Mesendoderm (in vitro differentiated cells): ENCODE measurements at regions not wholly inside any gene's neighbourhood (a gene's known extent, or its start where the extent isn't known, plus 50 kb on each side); places are given as distances from the start of the nearest gene placed in this dataset.

ENCODE experiments used
- DNase-seq: peaks from one replicate; pipeline ENCODE4 v3.0.0; 2013
- H2AK5ac ChIP-seq: 2 replicates; pipeline ENCODE4 v1.6.1; 2013; ENCODE audit warnings: low read length, inconsistent platforms
- H2BK120ac ChIP-seq: 2 replicates; pipeline ENCODE4 v1.6.1; 2013; ENCODE audit warnings: low read depth, mild to moderate bottlenecking, low read length, moderate library complexity, mixed read lengths
- H2BK15ac ChIP-seq: replicated peaks from 2 replicates; pipeline ENCODE4 v1.6.1; 2013; ENCODE audit warnings: low read depth, mild to moderate bottlenecking, moderate library complexity
- H2BK5ac ChIP-seq: 2 replicates; pipeline ENCODE4 v1.6.1; 2013; ENCODE audit warnings: low read length, inconsistent platforms
- H3K18ac ChIP-seq: 2 replicates; pipeline ENCODE4 v1.6.1; 2013; ENCODE audit warnings: mild to moderate bottlenecking, low read length, mixed read lengths
- H3K23ac ChIP-seq: one replicate; pipeline ENCODE4 v1.6.1; 2013; ENCODE audit warnings: low read length
- H3K27ac ChIP-seq: 2 replicates; pipeline ENCODE4 v1.5.1; 2013; ENCODE audit warnings: low read depth, mild to moderate bottlenecking, inconsistent platforms, low read length, moderate library complexity
- H3K27me3 ChIP-seq: 2 replicates; pipeline ENCODE4 v1.6.1; 2013; ENCODE audit warnings: low read length, control low read depth, mild to moderate bottlenecking, inconsistent platforms; ENCODE audit not compliant: insufficient read depth, poor library complexity
- H3K36me3 ChIP-seq: 2 replicates; pipeline ENCODE4 v1.6.1; 2013; ENCODE audit warnings: low read length, inconsistent platforms; ENCODE audit not compliant: control insufficient read depth, insufficient read depth
- H3K4ac ChIP-seq: one replicate; pipeline ENCODE4 v1.6.1; 2013; ENCODE audit warnings: low read depth, mild to moderate bottlenecking, low read length, moderate library complexity
- H3K4me1 ChIP-seq: 2 replicates; pipeline ENCODE4 v1.6.1; 2013; ENCODE audit warnings: low read depth, low read length, inconsistent platforms; ENCODE audit not compliant: control insufficient read depth
- H3K4me2 ChIP-seq: 2 replicates; pipeline ENCODE4 v1.6.1; 2013; ENCODE audit warnings: low read length
- H3K4me3 ChIP-seq: 2 replicates; pipeline ENCODE4 v1.5.1; 2013; ENCODE audit warnings: mild to moderate bottlenecking, low read length
- H3K56ac ChIP-seq: one replicate; pipeline ENCODE4 v1.6.1; 2013; ENCODE audit warnings: low read length
- H3K79me1 ChIP-seq: 2 replicates; pipeline ENCODE4 v1.6.1; 2013; ENCODE audit warnings: low read length, inconsistent platforms
- H3K79me2 ChIP-seq: 2 replicates; pipeline ENCODE4 v1.6.1; 2013; ENCODE audit warnings: mild to moderate bottlenecking, low read length; ENCODE audit not compliant: control insufficient read depth, insufficient read depth
- H3K9ac ChIP-seq: 2 replicates; pipeline ENCODE4 v1.6.1; 2013; ENCODE audit warnings: low read length, inconsistent platforms
- H4K5ac ChIP-seq: one replicate; pipeline ENCODE4 v1.6.1; 2013; ENCODE audit warnings: low read length
- H4K8ac ChIP-seq: one replicate; pipeline ENCODE4 v1.6.1; 2013; ENCODE audit warnings: low read depth, mild to moderate bottlenecking, control low read depth, low read length, moderate library complexity
- WGBS: extraction: QIAGEN DNeasy Blood & Tissue Kit; methylation state at CpG from one replicate; pipeline ENCODE4 v1.1.7; 2013; ENCODE audit warnings: low lambda C conversion rate, missing lambda C conversion rate; ENCODE audit not compliant: insufficient coverage; ENCODE audit errors: extremely low coverage; 5-methylcytosine and 5-hydroxymethylcytosine counted together

DNA sequence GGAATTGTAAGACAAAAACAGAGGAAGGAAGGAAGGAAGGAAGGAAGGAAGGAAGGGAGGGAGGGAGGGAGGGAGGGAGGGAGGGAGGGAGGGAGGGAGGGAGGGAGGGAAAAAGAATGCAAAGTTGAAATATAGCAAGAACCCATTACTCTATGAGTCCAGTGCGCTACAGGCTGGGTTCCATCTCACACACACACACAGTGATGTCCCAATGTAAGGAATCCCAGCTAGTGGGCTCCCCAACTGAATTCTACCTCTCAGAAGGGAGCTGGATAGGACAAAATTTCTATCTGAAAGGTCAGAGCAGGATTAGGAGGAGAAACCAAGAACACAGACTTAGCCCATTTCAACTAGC is 173.4 kb downstream of the DAD1 start:
- Histone ChIP-seq H3K27me3 (no peaks in the 10 kb centered on the region), H3K79me1 (no peaks in the 10 kb centered on the region), H3K4me3 (no peak overlapping the region), H3K27ac (no peak overlapping the region), H3K4ac (no peak overlapping the region), H3K4me2 (no peak overlapping the region), H2BK120ac (no peak overlapping the region), H3K9ac (no peak overlapping the region), H3K4me1 (peaks cover 6% of the 10 kb centered on the region), H3K56ac (no peak overlapping the region), H3K18ac (no peak overlapping the region), H4K5ac (no peak overlapping the region), H2BK15ac (no peak overlapping the region), H3K23ac (no peak overlapping the region), H2AK5ac (no peak overlapping the region), H4K8ac (no peak overlapping the region), H2BK5ac (no peak overlapping the region), H3K79me2 (no peaks in the 10 kb centered on the region), H3K36me3 (no peaks in the 10 kb centered on the region)
- WGBS: no CpG with 5 or more reads among the region's 1 CpG
- DNase-seq: no peak

DNA sequence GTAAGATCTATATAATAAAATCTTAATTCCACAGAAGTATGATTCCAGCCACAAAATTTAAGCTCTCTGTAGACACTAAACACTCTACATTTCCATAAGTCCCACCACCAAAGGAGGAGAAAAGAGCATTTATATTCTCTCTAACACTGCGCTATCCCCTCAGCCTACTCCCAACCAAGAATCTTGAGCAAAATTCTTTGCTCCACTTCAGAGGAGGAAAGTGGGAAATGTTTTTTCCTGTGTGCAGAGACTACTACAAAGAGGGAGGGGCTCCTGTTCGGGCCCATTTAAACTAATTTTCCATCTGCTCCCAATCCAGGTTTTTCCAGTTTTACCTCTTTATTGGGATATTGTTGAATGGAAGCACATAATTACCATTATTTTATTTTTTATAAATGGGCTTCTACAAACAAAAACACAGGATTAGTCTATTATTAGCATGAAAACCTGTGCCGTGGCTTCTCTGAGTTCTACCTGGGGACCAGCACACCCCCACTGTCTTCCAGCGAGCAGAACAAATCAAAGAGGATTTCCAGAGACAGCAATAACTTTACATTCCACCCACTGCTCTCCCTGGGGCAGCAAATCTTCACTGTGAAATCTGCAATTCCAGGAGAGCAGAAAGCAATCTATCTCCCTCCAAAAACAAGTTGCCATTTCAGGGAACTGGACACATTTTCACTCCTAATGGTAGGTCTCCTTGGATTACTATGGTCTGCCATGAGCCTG is 174.0 kb downstream of the DAD1 start:
- no peak overlapping the region for H3K4ac ChIP-seq
- H3K4me2 ChIP-seq: no peak overlapping the region
- H3K18ac ChIP-seq: no peak overlapping the region
- no peak overlapping the region for H3K4me3 ChIP-seq
- no peak for DNase-seq
- H2BK15ac ChIP-seq: no peak overlapping the region
- H4K5ac ChIP-seq: no peak overlapping the region
- no peak overlapping the region for H2BK120ac ChIP-seq
- no peak overlapping the region for H3K27ac ChIP-seq
- H3K27me3 ChIP-seq: no peaks in the 10 kb centered on the region
- H3K79me1 ChIP-seq: no peaks in the 10 kb centered on the region
- H2AK5ac ChIP-seq: no peak overlapping the region
- H2BK5ac ChIP-seq: no peak overlapping the region
- H3K36me3 ChIP-seq: no peaks in the 10 kb centered on the region
- no peak overlapping the region for H3K56ac ChIP-seq
- no peak overlapping the region for H3K23ac ChIP-seq
- no peaks in the 10 kb centered on the region for H3K79me2 ChIP-seq
- H3K4me1 ChIP-seq: peaks cover 6% of the 10 kb centered on the region
- WGBS: no CpG with 5 or more reads among the region's 4 CpGs
- no peak overlapping the region for H4K8ac ChIP-seq
- no peak overlapping the region for H3K9ac ChIP-seq

GRCh38 chr14:22412926-22413411 is 176.1 kb downstream of the DAD1 start:
- WGBS: no CpG with 5 or more reads among the region's 5 CpGs
- no peak overlapping the region for H3K27ac ChIP-seq
- H3K4me1 ChIP-seq: peaks cover 6% of the 10 kb centered on the region

GRCh38 chr14:22411398-22412055 is 177.5 kb downstream of the DAD1 start:
- H2BK5ac ChIP-seq: no peak overlapping the region
- H3K36me3 ChIP-seq: no peaks in the 10 kb centered on the region
- no peak overlapping the region for H3K27ac ChIP-seq
- no peak for DNase-seq
- no peak overlapping the region for H4K5ac ChIP-seq
- no peak overlapping the region for H3K23ac ChIP-seq
- no peak overlapping the region for H4K8ac ChIP-seq
- no peak overlapping the region for H2AK5ac ChIP-seq
- H3K4me1 ChIP-seq: peaks cover 5% of the 10 kb centered on the region
- H2BK120ac ChIP-seq: no peak overlapping the region
- H3K4me2 ChIP-seq: no peak overlapping the region
- no peak overlapping the region for H3K9ac ChIP-seq
- H2BK15ac ChIP-seq: no peak overlapping the region
- H3K79me1 ChIP-seq: no peaks in the 10 kb centered on the region
- H3K79me2 ChIP-seq: no peaks in the 10 kb centered on the region
- no peak overlapping the region for H3K4ac ChIP-seq
- H3K27me3 ChIP-seq: no peaks in the 10 kb centered on the region
- WGBS: no CpG with 5 or more reads among the region's 5 CpGs
- no peak overlapping the region for H3K56ac ChIP-seq
- H3K18ac ChIP-seq: no peak overlapping the region
- no peak overlapping the region for H3K4me3 ChIP-seq

More at GRCh38 chr14:22412926-22413411, 176.1 kb downstream of the DAD1 start:
- peak; percentile 82 for DNase-seq
- H3K79me2 ChIP-seq: no peaks in the 10 kb centered on the region
- H3K36me3 ChIP-seq: no peaks in the 10 kb centered on the region
- no peak overlapping the region for H3K4me2 ChIP-seq
- H3K4me3 ChIP-seq: no peak overlapping the region
- H3K79me1 ChIP-seq: no peaks in the 10 kb centered on the region
- H2BK15ac ChIP-seq: no peak overlapping the region
- H2BK120ac ChIP-seq: no peak overlapping the region
- H2BK5ac ChIP-seq: no peak overlapping the region
- no peak overlapping the region for H3K23ac ChIP-seq
- no peak overlapping the region for H4K5ac ChIP-seq
- peak overlapping the region; percentile 10 for H3K56ac ChIP-seq
- H3K4ac ChIP-seq: no peak overlapping the region
- no peaks in the 10 kb centered on the region for H3K27me3 ChIP-seq
- H3K9ac ChIP-seq: no peak overlapping the region
- no peak overlapping the region for H4K8ac ChIP-seq
- H2AK5ac ChIP-seq: no peak overlapping the region
- H3K18ac ChIP-seq: no peak overlapping the region

GRCh38 chr14:22410497-22410896 is 178.5 kb downstream of the DAD1 start:
- H2BK120ac ChIP-seq: no peak overlapping the region
- H2BK5ac ChIP-seq: no peak overlapping the region
- no peak overlapping the region for H4K5ac ChIP-seq
- no peaks in the 10 kb centered on the region for H3K79me1 ChIP-seq
- H3K18ac ChIP-seq: no peak overlapping the region
- no peaks in the 10 kb centered on the region for H3K36me3 ChIP-seq
- H3K56ac ChIP-seq: no peak overlapping the region
- H2AK5ac ChIP-seq: no peak overlapping the region
- H3K4ac ChIP-seq: no peak overlapping the region
- no peaks in the 10 kb centered on the region for H3K79me2 ChIP-seq
- H3K4me3 ChIP-seq: no peak overlapping the region
- peaks cover 5% of the 10 kb centered on the region for H3K4me1 ChIP-seq
- no peak overlapping the region for H3K27ac ChIP-seq
- H4K8ac ChIP-seq: no peak overlapping the region
- H3K23ac ChIP-seq: no peak overlapping the region
- H3K9ac ChIP-seq: no peak overlapping the region
- H2BK15ac ChIP-seq: no peak overlapping the region
- H3K27me3 ChIP-seq: no peaks in the 10 kb centered on the region
- no peak overlapping the region for H3K4me2 ChIP-seq
- DNase-seq: no peak
